ENCODE measurements at regions not wholly inside any gene's neighbourhood (a gene's known extent, or its start where the extent isn't known, plus 50 kb on each side); places are given as distances from the start of the nearest gene placed in this dataset.

GRCh38 chr7:106175507-106175906, 63.4 kb upstream of the SYPL1 start:
- TF ChIP-seq CTCF (IDR thresholded peaks at IDR 0.05) (no peak), POLR2A (IDR thresholded peaks at IDR 0.05) (no peak)
